ENCODE measurements at regions not wholly inside any gene's neighbourhood (a gene's known extent, or its start where the extent isn't known, plus 50 kb on each side); places are given as distances from the start of the nearest gene placed in this dataset.
"Not testable (repeated sequence)": the region's sequence is repeated elsewhere in the genome, so short reads cannot be mapped to it uniquely, and the experiment has no call there.

GRCh38 chr3:191741847-191742350 lies 280.9 kb downstream of the PYDC2 start:
- not testable (repeated sequence) for H2BK5ac ChIP-seq (ENCODE audit: low read depth, low read length, poor library complexity, severe bottlenecking); H3K14ac ChIP-seq (ENCODE audit: low read length in 2 of 2); H2BK15ac ChIP-seq (ENCODE audit: low read depth, poor library complexity, severe bottlenecking); H3K23ac ChIP-seq (ENCODE audit: low read length in 2 of 2); H4K91ac ChIP-seq (ENCODE audit: low read length); H3K4me3 ChIP-seq (ENCODE audit: insufficient read depth in 1 of 2, low read depth in 1 of 2, low read length in 2 of 2); DNase-seq; H2AK5ac ChIP-seq (ENCODE audit: low read length, severe bottlenecking); H4K8ac ChIP-seq (ENCODE audit: low read length); H3K36me3 ChIP-seq (ENCODE audit: control insufficient read depth in 1 of 2, insufficient read depth in 2 of 2, low read depth in 1 of 2, low read length in 2 of 2); H3K27ac ChIP-seq (ENCODE audit: low read length, poor library complexity, severe bottlenecking); H2BK12ac ChIP-seq (ENCODE audit: low read length in 2 of 2); H2BK120ac ChIP-seq (ENCODE audit: low read depth, low read length); H3K4ac ChIP-seq (ENCODE audit: low read depth in 1 of 2, low read length in 2 of 2); H2AFZ ChIP-seq (ENCODE audit: low read depth, low read length); H3K79me1 ChIP-seq (replicated peaks; ENCODE audit: low read length, poor library complexity, severe bottlenecking); H3K4me2 ChIP-seq (ENCODE audit: low read length, poor library complexity, severe bottlenecking); H3K9ac ChIP-seq (ENCODE audit: low read length); H3K18ac ChIP-seq (ENCODE audit: low read depth in 1 of 2, low read length in 2 of 2); H3K4me1 ChIP-seq (ENCODE audit: control insufficient read depth, insufficient read depth, low read depth, low read length); H3K27me3 ChIP-seq (ENCODE audit: control insufficient read depth in 1 of 2, insufficient read depth in 1 of 2, low read length in 2 of 2)
- WGBS: 90% methylated on average over 1 of the region's 1 CpG
- peaks cover 13% of the 10 kb centered on the region for H3K9me3 ChIP-seq (ENCODE audit: control insufficient read depth, low read length)

- no peak overlapping the region for H2AK5ac ChIP-seq (ENCODE audit: low read length, severe bottlenecking)
- H3K23ac ChIP-seq (ENCODE audit: low read length in 2 of 2): no peak overlapping the region
- no peak overlapping the region for H2BK5ac ChIP-seq (ENCODE audit: low read depth, low read length, poor library complexity, severe bottlenecking)
- peaks cover 13% of the 10 kb centered on the region for H3K9me3 ChIP-seq (ENCODE audit: control insufficient read depth, low read length)
- WGBS: 96% methylated on average over 11 of the region's 11 CpGs
- H4K91ac ChIP-seq (ENCODE audit: low read length): no peak overlapping the region
- H3K9ac ChIP-seq (ENCODE audit: low read length): no peak overlapping the region
- no peak overlapping the region for H3K4me3 ChIP-seq (ENCODE audit: insufficient read depth in 1 of 2, low read depth in 1 of 2, low read length in 2 of 2)
- no peak for DNase-seq
- no peak overlapping the region for H2BK15ac ChIP-seq (ENCODE audit: low read depth, poor library complexity, severe bottlenecking)
- no peak overlapping the region for H2BK120ac ChIP-seq (ENCODE audit: low read depth, low read length)
- H3K14ac ChIP-seq (ENCODE audit: low read length in 2 of 2): no peak overlapping the region
- H3K36me3 ChIP-seq (ENCODE audit: control insufficient read depth in 1 of 2, insufficient read depth in 2 of 2, low read depth in 1 of 2, low read length in 2 of 2): no peaks in the 10 kb centered on the region
- H2AFZ ChIP-seq (ENCODE audit: low read depth, low read length): no peak overlapping the region
- no peak overlapping the region for H3K27ac ChIP-seq (ENCODE audit: low read length, poor library complexity, severe bottlenecking)
- no peak overlapping the region for H2BK12ac ChIP-seq (ENCODE audit: low read length in 2 of 2)
- no peak overlapping the region for H4K8ac ChIP-seq (ENCODE audit: low read length)
- no peak overlapping the region for H3K4ac ChIP-seq (ENCODE audit: low read depth in 1 of 2, low read length in 2 of 2)
- no peaks in the 10 kb centered on the region for H3K27me3 ChIP-seq (ENCODE audit: control insufficient read depth in 1 of 2, insufficient read depth in 1 of 2, low read length in 2 of 2)
- H3K79me1 ChIP-seq (replicated peaks; ENCODE audit: low read length, poor library complexity, severe bottlenecking): no peaks in the 10 kb centered on the region
- no peaks in the 10 kb centered on the region for H3K4me1 ChIP-seq (ENCODE audit: control insufficient read depth, insufficient read depth, low read depth, low read length)
- H3K4me2 ChIP-seq (ENCODE audit: low read length, poor library complexity, severe bottlenecking): no peak overlapping the region
- H3K18ac ChIP-seq (ENCODE audit: low read depth in 1 of 2, low read length in 2 of 2): no peak overlapping the region
These were observed 282.3 kb downstream of the PYDC2 start for GRCh38 chr3:191743283-191743682.

GRCh38 chr3:191750618-191751017 lies 289.7 kb downstream of the PYDC2 start:
- Histone ChIP-seq H3K4ac (ENCODE audit: low read depth in 1 of 2, low read length in 2 of 2) (no peak overlapping the region), H2AFZ (ENCODE audit: low read depth, low read length) (no peak overlapping the region), H4K91ac (ENCODE audit: low read length) (no peak overlapping the region), H4K8ac (ENCODE audit: low read length) (no peak overlapping the region), H3K23ac (ENCODE audit: low read length in 2 of 2) (no peak overlapping the region), H3K4me1 (ENCODE audit: control insufficient read depth, insufficient read depth, low read depth, low read length) (no peaks in the 10 kb centered on the region), H3K9ac (ENCODE audit: low read length) (no peak overlapping the region), H2BK5ac (ENCODE audit: low read depth, low read length, poor library complexity, severe bottlenecking) (no peak overlapping the region), H3K27ac (ENCODE audit: low read length, poor library complexity, severe bottlenecking) (no peak overlapping the region), H3K36me3 (ENCODE audit: control insufficient read depth in 1 of 2, insufficient read depth in 2 of 2, low read depth in 1 of 2, low read length in 2 of 2) (no peaks in the 10 kb centered on the region), H2BK15ac (ENCODE audit: low read depth, poor library complexity, severe bottlenecking) (no peak overlapping the region), H2AK5ac (ENCODE audit: low read length, severe bottlenecking) (no peak overlapping the region), H3K18ac (ENCODE audit: low read depth in 1 of 2, low read length in 2 of 2) (no peak overlapping the region), H3K4me3 (ENCODE audit: insufficient read depth in 1 of 2, low read depth in 1 of 2, low read length in 2 of 2) (no peak overlapping the region), H3K9me3 (ENCODE audit: control insufficient read depth, low read length) (no peaks in the 10 kb centered on the region), H2BK12ac (ENCODE audit: low read length in 2 of 2) (no peak overlapping the region), H3K4me2 (ENCODE audit: low read length, poor library complexity, severe bottlenecking) (no peak overlapping the region), H3K14ac (ENCODE audit: low read length in 2 of 2) (no peak overlapping the region), H3K27me3 (ENCODE audit: control insufficient read depth in 1 of 2, insufficient read depth in 1 of 2, low read length in 2 of 2) (no peaks in the 10 kb centered on the region), H3K79me1 (replicated peaks; ENCODE audit: low read length, poor library complexity, severe bottlenecking) (no peaks in the 10 kb centered on the region), H2BK120ac (ENCODE audit: low read depth, low read length) (no peak overlapping the region)
- 67% methylated on average over 1 of the region's 3 CpGs for WGBS
- no peak for DNase-seq

GRCh38 chr3:191753196-191753595 lies 292.2 kb downstream of the PYDC2 start:
- Histone ChIP-seq H3K27me3 (ENCODE audit: control insufficient read depth in 1 of 2, insufficient read depth in 1 of 2, low read length in 2 of 2) (no peaks in the 10 kb centered on the region), H3K4me3 (ENCODE audit: insufficient read depth in 1 of 2, low read depth in 1 of 2, low read length in 2 of 2) (no peak overlapping the region), H3K79me1 (replicated peaks; ENCODE audit: low read length, poor library complexity, severe bottlenecking) (no peaks in the 10 kb centered on the region), H2BK5ac (ENCODE audit: low read depth, low read length, poor library complexity, severe bottlenecking) (no peak overlapping the region), H3K4ac (ENCODE audit: low read depth in 1 of 2, low read length in 2 of 2) (no peak overlapping the region), H3K4me1 (ENCODE audit: control insufficient read depth, insufficient read depth, low read depth, low read length) (no peaks in the 10 kb centered on the region), H3K27ac (ENCODE audit: low read length, poor library complexity, severe bottlenecking) (no peak overlapping the region), H3K36me3 (ENCODE audit: control insufficient read depth in 1 of 2, insufficient read depth in 2 of 2, low read depth in 1 of 2, low read length in 2 of 2) (no peaks in the 10 kb centered on the region), H2AFZ (ENCODE audit: low read depth, low read length) (no peak overlapping the region), H2AK5ac (ENCODE audit: low read length, severe bottlenecking) (no peak overlapping the region), H3K14ac (ENCODE audit: low read length in 2 of 2) (no peak overlapping the region), H4K91ac (ENCODE audit: low read length) (no peak overlapping the region), H2BK15ac (ENCODE audit: low read depth, poor library complexity, severe bottlenecking) (no peak overlapping the region), H3K9ac (ENCODE audit: low read length) (no peak overlapping the region), H3K9me3 (ENCODE audit: control insufficient read depth, low read length) (no peaks in the 10 kb centered on the region), H2BK120ac (ENCODE audit: low read depth, low read length) (no peak overlapping the region), H3K4me2 (ENCODE audit: low read length, poor library complexity, severe bottlenecking) (no peak overlapping the region), H3K23ac (ENCODE audit: low read length in 2 of 2) (no peak overlapping the region), H2BK12ac (ENCODE audit: low read length in 2 of 2) (no peak overlapping the region), H4K8ac (ENCODE audit: low read length) (no peak overlapping the region), H3K18ac (ENCODE audit: low read depth in 1 of 2, low read length in 2 of 2) (no peak overlapping the region)
- WGBS: 64% methylated on average over 3 of the region's 3 CpGs
- DNase-seq: no peak

Data from mesenchymal stem cell (in vitro differentiated cells and primary cell).